ENCODE measurements at regions not wholly inside any gene's neighbourhood (a gene's known extent, or its start where the extent isn't known, plus 50 kb on each side); places are given as distances from the start of the nearest gene placed in this dataset.

- DNase-seq (ENCODE audit: low read depth) = no peak
- H3K4me3 ChIP-seq (ENCODE audit: control insufficient read depth, low read depth, low read length) = no peak overlapping the region
- no peak for TF ChIP-seq CTCF (IDR thresholded peaks at IDR 0.05; ENCODE audit: control insufficient read depth, insufficient read depth, low read depth, low read length, missing control alignments)
Measured at GRCh38 chr1:115577513-115577912, 64.3 kb upstream of the VANGL1 start.

- no peak overlapping the region for H3K4me3 ChIP-seq (ENCODE audit: control insufficient read depth, low read depth, low read length)
- DNase-seq (ENCODE audit: low read depth) = no peak
- no peak for TF ChIP-seq CTCF (IDR thresholded peaks at IDR 0.05; ENCODE audit: control insufficient read depth, insufficient read depth, low read depth, low read length, missing control alignments)
Measured at GRCh38 chr1:115575661-115576060, 66.1 kb upstream of the VANGL1 start.

GRCh38 chr1:115572710-115573109 is 69.1 kb upstream of the VANGL1 start:
- DNase-seq (ENCODE audit: low read depth) = no peak
- no peak overlapping the region for H3K4me3 ChIP-seq (ENCODE audit: control insufficient read depth, low read depth, low read length)
- TF ChIP-seq CTCF (IDR thresholded peaks at IDR 0.05; ENCODE audit: control insufficient read depth, insufficient read depth, low read depth, low read length, missing control alignments) = no peak

GRCh38 chr1:115567431-115567830 is 74.3 kb upstream of the VANGL1 start:
- DNase-seq (ENCODE audit: low read depth) = no peak
- TF ChIP-seq CTCF (IDR thresholded peaks at IDR 0.05; ENCODE audit: control insufficient read depth, insufficient read depth, low read depth, low read length, missing control alignments) = no peak

GRCh38 chr1:115565791-115566190 is 76.0 kb upstream of the VANGL1 start:
- TF ChIP-seq CTCF (IDR thresholded peaks at IDR 0.05; ENCODE audit: control insufficient read depth, insufficient read depth, low read depth, low read length, missing control alignments) = no peak
- no peak overlapping the region for H3K4me3 ChIP-seq (ENCODE audit: control insufficient read depth, low read depth, low read length)
- no peak for DNase-seq (ENCODE audit: low read depth)

More at GRCh38 chr1:115567431-115567830, 74.3 kb upstream of the VANGL1 start:
- H3K4me3 ChIP-seq (ENCODE audit: control insufficient read depth, low read depth, low read length) = no peak overlapping the region

- TF ChIP-seq CTCF (IDR thresholded peaks at IDR 0.05; ENCODE audit: control insufficient read depth, insufficient read depth, low read depth, low read length, missing control alignments) = no peak
- DNase-seq (ENCODE audit: low read depth) = no peak
- no peak overlapping the region for H3K4me3 ChIP-seq (ENCODE audit: control insufficient read depth, low read depth, low read length)
Measured at GRCh38 chr1:115565353-115565752, 76.4 kb upstream of the VANGL1 start.

- no peak for DNase-seq (ENCODE audit: low read depth)
- no peak overlapping the region for H3K4me3 ChIP-seq (ENCODE audit: control insufficient read depth, low read depth, low read length)
- TF ChIP-seq CTCF (IDR thresholded peaks at IDR 0.05; ENCODE audit: control insufficient read depth, insufficient read depth, low read depth, low read length, missing control alignments) = no peak
Measured at GRCh38 chr1:115564201-115564600, 77.6 kb upstream of the VANGL1 start.

All from AG09309 (cell line).